ENCODE measurements at regions not wholly inside any gene's neighbourhood (a gene's known extent, or its start where the extent isn't known, plus 50 kb on each side); places are given as distances from the start of the nearest gene placed in this dataset.

DNA sequence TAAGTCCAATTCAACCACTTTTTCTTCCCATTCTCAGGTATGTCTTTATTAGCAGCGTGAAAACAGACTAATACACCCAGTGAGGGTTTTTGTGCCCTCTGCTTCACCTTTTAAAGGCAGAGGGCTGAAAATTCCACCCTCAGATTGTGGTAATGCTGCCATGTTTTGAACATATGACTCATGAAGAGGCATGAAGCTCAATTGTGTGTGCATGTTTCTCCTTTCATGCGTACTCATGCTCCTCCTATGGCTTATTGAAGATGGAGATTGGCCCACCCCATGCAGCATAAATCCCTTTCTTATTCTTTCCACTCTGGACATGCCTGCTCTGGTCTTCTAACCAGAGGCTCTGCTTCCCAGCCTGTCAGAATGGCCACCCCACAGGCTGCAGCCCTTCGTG is 168.0 kb upstream of the PRKCQ start:
- Histone ChIP-seq H3K79me1 (replicated peaks; ENCODE audit: low read length, poor library complexity, severe bottlenecking) (no peaks in the 10 kb centered on the region), H3K4me3 (ENCODE audit: insufficient read depth in 1 of 2, low read depth in 1 of 2, low read length in 2 of 2) (no peak overlapping the region), H2BK120ac (ENCODE audit: low read depth, low read length) (no peak overlapping the region), H2AFZ (ENCODE audit: low read depth, low read length) (no peak overlapping the region), H3K27me3 (ENCODE audit: control insufficient read depth in 1 of 2, insufficient read depth in 1 of 2, low read length in 2 of 2) (no peaks in the 10 kb centered on the region), H2BK5ac (ENCODE audit: low read depth, low read length, poor library complexity, severe bottlenecking) (no peak overlapping the region), H4K91ac (ENCODE audit: low read length) (no peak overlapping the region), H3K36me3 (ENCODE audit: control insufficient read depth in 1 of 2, insufficient read depth in 2 of 2, low read depth in 1 of 2, low read length in 2 of 2) (no peaks in the 10 kb centered on the region), H3K4me2 (ENCODE audit: low read length, poor library complexity, severe bottlenecking) (no peak overlapping the region), H2BK12ac (ENCODE audit: low read length in 2 of 2) (peak overlapping the region in 1 of 2 experiments; percentile 38), H3K9me3 (ENCODE audit: control insufficient read depth, low read length) (no peaks in the 10 kb centered on the region), H4K8ac (ENCODE audit: low read length) (no peak overlapping the region), H3K18ac (ENCODE audit: low read depth in 1 of 2, low read length in 2 of 2) (peak overlapping the region; percentile 69 to 87), H3K4me1 (ENCODE audit: control insufficient read depth, insufficient read depth, low read depth, low read length) (no peaks in the 10 kb centered on the region), H2BK15ac (ENCODE audit: low read depth, poor library complexity, severe bottlenecking) (no peak overlapping the region), H3K14ac (ENCODE audit: low read length in 2 of 2) (no peak overlapping the region), H3K9ac (ENCODE audit: low read length) (no peak overlapping the region), H3K4ac (ENCODE audit: low read depth in 1 of 2, low read length in 2 of 2) (peak overlapping the region in 1 of 2 experiments; percentile 57), H2AK5ac (ENCODE audit: low read length, severe bottlenecking) (no peak overlapping the region), H3K27ac (ENCODE audit: low read length, poor library complexity, severe bottlenecking) (no peak overlapping the region), H3K23ac (ENCODE audit: low read length in 2 of 2) (no peak overlapping the region)
- WGBS: 95% methylated on average over 3 of the region's 3 CpGs
- no peak for DNase-seq

DNA sequence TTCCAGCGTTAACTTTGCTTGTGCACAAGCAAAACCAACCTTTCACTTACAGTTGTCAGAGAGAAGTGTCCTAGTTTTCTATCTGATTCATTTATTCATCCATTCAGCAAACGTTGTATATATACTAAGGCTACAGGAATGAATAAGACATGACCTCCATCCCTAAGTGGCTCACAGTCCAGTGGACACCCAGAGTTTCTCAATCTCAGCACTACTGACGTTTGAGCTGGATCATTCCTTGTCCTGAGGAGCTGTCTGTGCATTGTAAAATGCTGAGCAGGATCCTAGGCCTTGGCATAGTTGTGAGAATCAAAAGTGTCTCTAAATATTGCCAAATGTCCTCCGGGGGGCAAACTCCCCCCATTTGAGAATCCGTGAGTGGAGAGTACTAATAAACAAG is 166.7 kb upstream of the PRKCQ start:
- no peak overlapping the region for H2BK12ac ChIP-seq (ENCODE audit: low read length in 2 of 2)
- H4K91ac ChIP-seq (ENCODE audit: low read length): no peak overlapping the region
- no peak overlapping the region for H3K4me2 ChIP-seq (ENCODE audit: low read length, poor library complexity, severe bottlenecking)
- H2BK120ac ChIP-seq (ENCODE audit: low read depth, low read length): no peak overlapping the region
- H2AFZ ChIP-seq (ENCODE audit: low read depth, low read length): no peak overlapping the region
- no peaks in the 10 kb centered on the region for H3K9me3 ChIP-seq (ENCODE audit: control insufficient read depth, low read length)
- no peaks in the 10 kb centered on the region for H3K79me1 ChIP-seq (replicated peaks; ENCODE audit: low read length, poor library complexity, severe bottlenecking)
- no peak overlapping the region for H3K4ac ChIP-seq (ENCODE audit: low read depth in 1 of 2, low read length in 2 of 2)
- no peak overlapping the region for H4K8ac ChIP-seq (ENCODE audit: low read length)
- no peak overlapping the region for H3K23ac ChIP-seq (ENCODE audit: low read length in 2 of 2)
- H3K36me3 ChIP-seq (ENCODE audit: control insufficient read depth in 1 of 2, insufficient read depth in 2 of 2, low read depth in 1 of 2, low read length in 2 of 2): no peaks in the 10 kb centered on the region
- H3K4me1 ChIP-seq (ENCODE audit: control insufficient read depth, insufficient read depth, low read depth, low read length): no peaks in the 10 kb centered on the region
- no peak overlapping the region for H3K27ac ChIP-seq (ENCODE audit: low read length, poor library complexity, severe bottlenecking)
- H3K4me3 ChIP-seq (ENCODE audit: insufficient read depth in 1 of 2, low read depth in 1 of 2, low read length in 2 of 2): no peak overlapping the region
- 54% methylated on average over 4 of the region's 5 CpGs for WGBS
- no peak overlapping the region for H2BK5ac ChIP-seq (ENCODE audit: low read depth, low read length, poor library complexity, severe bottlenecking)
- no peak overlapping the region for H2BK15ac ChIP-seq (ENCODE audit: low read depth, poor library complexity, severe bottlenecking)
- H2AK5ac ChIP-seq (ENCODE audit: low read length, severe bottlenecking): no peak overlapping the region
- peak; percentile 90 for DNase-seq
- H3K27me3 ChIP-seq (ENCODE audit: control insufficient read depth in 1 of 2, insufficient read depth in 1 of 2, low read length in 2 of 2): no peaks in the 10 kb centered on the region
- H3K14ac ChIP-seq (ENCODE audit: low read length in 2 of 2): no peak overlapping the region
- H3K9ac ChIP-seq (ENCODE audit: low read length): no peak overlapping the region
- no peak overlapping the region for H3K18ac ChIP-seq (ENCODE audit: low read depth in 1 of 2, low read length in 2 of 2)

DNA sequence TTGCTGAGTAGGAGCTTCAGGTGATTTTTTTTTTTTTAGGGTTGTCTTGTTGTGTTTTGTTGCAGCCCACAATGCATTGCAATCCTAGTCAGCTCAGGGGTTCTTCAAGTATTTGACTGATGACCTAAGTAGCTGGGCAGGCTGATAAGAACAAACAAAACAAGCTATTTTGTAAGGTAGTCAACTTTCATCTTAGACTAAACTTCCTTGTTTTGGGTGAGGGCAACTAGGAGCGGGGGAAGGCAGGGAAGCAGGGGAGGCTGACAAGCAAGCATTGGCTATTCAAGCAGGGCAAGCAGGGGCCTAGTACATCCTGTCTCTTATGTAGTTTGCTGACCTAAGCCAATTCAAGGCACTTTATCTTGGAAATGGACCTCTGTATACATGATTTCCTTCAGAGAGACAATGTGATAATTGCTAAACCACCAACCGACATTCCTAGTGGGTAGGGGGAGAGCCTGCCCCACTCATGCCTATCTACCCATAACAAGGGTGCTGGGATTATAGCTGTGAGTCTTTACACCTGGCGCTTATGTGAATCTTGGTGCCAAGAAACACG is 163.3 kb upstream of the PRKCQ start:
- Histone ChIP-seq H3K18ac (ENCODE audit: low read depth in 1 of 2, low read length in 2 of 2) (peak overlapping the region; percentile 30 to 53), H3K4me2 (ENCODE audit: low read length, poor library complexity, severe bottlenecking) (no peak overlapping the region), H3K23ac (ENCODE audit: low read length in 2 of 2) (no peak overlapping the region), H2BK15ac (ENCODE audit: low read depth, poor library complexity, severe bottlenecking) (no peak overlapping the region), H2BK5ac (ENCODE audit: low read depth, low read length, poor library complexity, severe bottlenecking) (no peak overlapping the region), H3K36me3 (ENCODE audit: control insufficient read depth in 1 of 2, insufficient read depth in 2 of 2, low read depth in 1 of 2, low read length in 2 of 2) (no peaks in the 10 kb centered on the region), H2BK120ac (ENCODE audit: low read depth, low read length) (peak overlapping the region; percentile 67), H4K91ac (ENCODE audit: low read length) (peak overlapping the region; percentile 41), H4K8ac (ENCODE audit: low read length) (peak overlapping the region; percentile 66), H2BK12ac (ENCODE audit: low read length in 2 of 2) (peak overlapping the region; percentile 6 to 46), H3K9ac (ENCODE audit: low read length) (no peak overlapping the region), H3K4me1 (ENCODE audit: control insufficient read depth, insufficient read depth, low read depth, low read length) (peaks cover 3% of the 10 kb centered on the region), H2AK5ac (ENCODE audit: low read length, severe bottlenecking) (no peak overlapping the region), H2AFZ (ENCODE audit: low read depth, low read length) (no peak overlapping the region), H3K9me3 (ENCODE audit: control insufficient read depth, low read length) (no peaks in the 10 kb centered on the region), H3K4me3 (ENCODE audit: insufficient read depth in 1 of 2, low read depth in 1 of 2, low read length in 2 of 2) (no peak overlapping the region), H3K27ac (ENCODE audit: low read length, poor library complexity, severe bottlenecking) (no peak overlapping the region), H3K27me3 (ENCODE audit: control insufficient read depth in 1 of 2, insufficient read depth in 1 of 2, low read length in 2 of 2) (no peaks in the 10 kb centered on the region), H3K79me1 (replicated peaks; ENCODE audit: low read length, poor library complexity, severe bottlenecking) (no peaks in the 10 kb centered on the region), H3K14ac (ENCODE audit: low read length in 2 of 2) (peak overlapping the region in 1 of 2 experiments; percentile 11), H3K4ac (ENCODE audit: low read depth in 1 of 2, low read length in 2 of 2) (peak overlapping the region in 1 of 2 experiments; percentile 73)
- 78% methylated on average over 4 of the region's 4 CpGs for WGBS
- DNase-seq: no peak

DNA sequence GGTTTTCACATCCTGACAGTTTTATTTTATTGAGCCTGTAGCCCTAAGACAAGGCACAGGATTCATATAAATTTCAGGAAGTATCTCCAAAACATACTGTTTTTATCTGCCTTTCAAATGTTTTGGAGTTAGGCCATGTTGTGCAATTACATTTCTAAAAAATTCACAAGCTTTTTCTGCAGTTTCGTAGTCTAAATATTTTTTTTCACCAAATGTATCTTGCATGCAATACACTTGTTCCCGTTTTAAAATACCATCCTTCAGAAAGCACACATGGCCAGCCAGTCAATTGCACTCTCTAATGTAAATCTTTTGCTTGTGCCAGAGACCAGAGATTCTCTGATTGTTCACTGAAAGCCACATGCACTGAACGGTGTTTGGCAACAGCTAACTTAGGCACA is 161.5 kb upstream of the PRKCQ start:
- peaks cover 12% of the 10 kb centered on the region for H3K4me1 ChIP-seq (ENCODE audit: control insufficient read depth, insufficient read depth, low read depth, low read length)
- H3K9me3 ChIP-seq (ENCODE audit: control insufficient read depth, low read length): no peaks in the 10 kb centered on the region
- no peak overlapping the region for H2AK5ac ChIP-seq (ENCODE audit: low read length, severe bottlenecking)
- no peaks in the 10 kb centered on the region for H3K27me3 ChIP-seq (ENCODE audit: control insufficient read depth in 1 of 2, insufficient read depth in 1 of 2, low read length in 2 of 2)
- H3K9ac ChIP-seq (ENCODE audit: low read length): no peak overlapping the region
- no peaks in the 10 kb centered on the region for H3K79me1 ChIP-seq (replicated peaks; ENCODE audit: low read length, poor library complexity, severe bottlenecking)
- H4K8ac ChIP-seq (ENCODE audit: low read length): no peak overlapping the region
- no peak overlapping the region for H3K4me3 ChIP-seq (ENCODE audit: insufficient read depth in 1 of 2, low read depth in 1 of 2, low read length in 2 of 2)
- peak; percentile 65 for DNase-seq
- H2BK15ac ChIP-seq (ENCODE audit: low read depth, poor library complexity, severe bottlenecking): no peak overlapping the region
- H3K18ac ChIP-seq (ENCODE audit: low read depth in 1 of 2, low read length in 2 of 2): no peak overlapping the region
- H3K4me2 ChIP-seq (ENCODE audit: low read length, poor library complexity, severe bottlenecking): no peak overlapping the region
- no peak overlapping the region for H3K23ac ChIP-seq (ENCODE audit: low read length in 2 of 2)
- H2AFZ ChIP-seq (ENCODE audit: low read depth, low read length): no peak overlapping the region
- WGBS: 17% methylated on average over 3 of the region's 3 CpGs
- H4K91ac ChIP-seq (ENCODE audit: low read length): no peak overlapping the region
- H2BK12ac ChIP-seq (ENCODE audit: low read length in 2 of 2): no peak overlapping the region
- no peaks in the 10 kb centered on the region for H3K36me3 ChIP-seq (ENCODE audit: control insufficient read depth in 1 of 2, insufficient read depth in 2 of 2, low read depth in 1 of 2, low read length in 2 of 2)
- H3K14ac ChIP-seq (ENCODE audit: low read length in 2 of 2): no peak overlapping the region
- no peak overlapping the region for H3K27ac ChIP-seq (ENCODE audit: low read length, poor library complexity, severe bottlenecking)
- H3K4ac ChIP-seq (ENCODE audit: low read depth in 1 of 2, low read length in 2 of 2): no peak overlapping the region
- no peak overlapping the region for H2BK5ac ChIP-seq (ENCODE audit: low read depth, low read length, poor library complexity, severe bottlenecking)
- H2BK120ac ChIP-seq (ENCODE audit: low read depth, low read length): no peak overlapping the region

Measured in mesenchymal stem cell (in vitro differentiated cells and primary cell).